HG03520 (cell line): ENCODE measurements at regions not wholly inside any gene's neighbourhood (a gene's known extent, or its start where the extent isn't known, plus 50 kb on each side); places are given as distances from the start of the nearest gene placed in this dataset.

Experiments
- ATAC-seq: cut with Tn5 transposase; IDR thresholded peaks from one replicate; pipeline ENCODE4 v1.9.1; 2021; ENCODE audit warnings: mild to moderate bottlenecking, moderate library complexity; ENCODE audit not compliant: unreplicated experiment

DNA sequence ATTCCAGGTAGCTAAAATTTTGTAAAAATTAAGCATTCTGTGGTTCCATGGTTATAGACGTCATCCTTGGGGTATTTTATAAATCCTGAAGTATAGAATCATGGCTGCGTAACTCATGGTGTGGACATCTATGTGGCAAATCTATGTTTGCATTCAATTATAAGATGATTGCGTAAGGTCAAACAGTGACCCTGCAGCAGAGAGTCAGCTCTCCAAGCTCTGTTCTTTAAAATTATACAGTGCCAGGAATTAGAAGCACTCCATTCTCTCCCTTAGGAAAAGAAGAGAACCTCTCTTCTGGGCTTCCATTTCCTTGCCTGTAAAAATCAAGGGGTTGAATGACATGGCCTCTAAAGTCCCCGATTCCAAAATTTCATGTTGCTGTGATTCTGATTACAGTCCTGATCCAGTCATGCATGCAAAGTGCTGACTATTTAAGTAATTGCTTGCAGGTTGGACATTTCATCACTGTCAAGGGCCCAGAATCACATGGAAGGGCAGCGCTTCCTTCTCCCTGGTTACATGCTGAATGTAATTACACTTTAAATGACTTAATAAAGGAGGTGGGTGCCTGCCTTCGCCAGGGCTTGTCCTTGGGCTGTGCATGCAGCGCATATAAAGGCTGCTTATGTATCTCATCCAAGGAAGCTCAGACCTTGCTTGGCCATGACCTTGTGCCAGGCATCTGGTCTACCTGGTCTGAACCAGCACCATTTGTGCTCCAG is 550.7 kb downstream of the TYW1 start:
- no peak for ATAC-seq

DNA sequence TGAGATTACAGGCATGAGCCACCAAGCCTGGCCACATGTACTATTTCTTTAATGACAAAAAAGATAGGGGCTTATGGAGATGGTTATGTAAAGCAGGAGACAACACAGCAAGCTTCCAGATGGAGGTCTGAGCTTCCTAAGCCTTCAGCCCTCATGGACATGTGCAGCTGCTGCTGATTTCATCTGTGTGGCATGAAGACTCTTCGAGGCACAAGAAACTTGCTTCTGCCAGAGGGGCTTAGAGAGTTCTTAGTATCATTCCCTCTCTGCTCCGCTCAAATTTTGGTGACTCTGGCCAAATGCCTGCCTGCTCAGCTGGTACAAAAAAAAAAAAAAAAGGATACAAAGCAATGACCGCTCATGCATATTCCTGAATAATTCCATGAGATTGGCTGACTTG is 552.5 kb downstream of the TYW1 start:
- ATAC-seq = no peak

DNA sequence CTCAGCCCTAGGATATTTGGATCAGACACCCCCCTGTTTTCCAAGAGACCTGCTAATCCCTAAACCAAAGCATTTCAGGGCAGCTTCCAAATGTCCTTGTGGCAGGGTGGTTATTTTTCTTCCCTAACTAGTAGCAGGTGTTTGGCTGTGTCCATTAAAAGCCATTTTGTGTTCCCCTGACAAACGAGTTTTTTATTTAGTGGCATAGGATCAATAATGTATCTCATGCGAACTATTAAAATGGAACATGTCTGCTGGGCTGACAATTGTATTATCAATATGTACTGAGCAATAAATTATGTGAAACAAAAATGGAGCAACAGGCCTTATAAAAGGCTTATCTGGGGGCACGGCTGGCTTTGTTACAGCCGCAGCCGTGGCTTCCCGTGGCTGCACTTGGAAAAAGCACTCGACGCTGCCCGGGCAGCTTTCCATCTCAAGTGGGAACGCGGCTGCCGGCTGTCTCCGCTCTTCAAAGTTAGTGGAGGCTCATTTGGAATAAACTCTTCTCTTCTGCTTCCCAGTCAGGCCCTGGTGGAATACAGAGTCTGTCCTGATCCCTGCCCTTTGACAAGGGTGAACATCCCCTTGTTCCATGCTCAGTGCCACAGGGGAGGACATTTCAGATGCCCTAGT is 554.3 kb downstream of the TYW1 start:
- no peak for ATAC-seq

DNA sequence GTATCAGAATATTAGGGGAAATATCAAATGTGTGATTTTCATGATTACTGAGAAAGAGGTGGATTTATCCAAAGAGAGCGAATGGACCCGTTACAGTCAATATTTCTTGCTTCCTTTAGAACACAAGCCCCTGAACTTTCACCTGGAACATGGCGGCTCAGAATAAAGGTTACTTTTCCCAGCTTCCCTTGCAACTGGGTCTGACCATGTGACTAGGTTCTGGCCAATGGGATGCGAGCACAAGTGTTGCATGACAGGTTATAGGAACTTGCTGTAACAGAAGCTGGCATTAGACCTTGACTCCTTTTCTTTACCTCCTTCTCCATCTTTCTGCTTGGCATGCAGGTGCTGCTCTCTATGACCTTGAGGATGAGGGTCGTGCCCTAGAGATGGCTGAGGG is 556.1 kb downstream of the TYW1 start:
- ATAC-seq = no peak

DNA sequence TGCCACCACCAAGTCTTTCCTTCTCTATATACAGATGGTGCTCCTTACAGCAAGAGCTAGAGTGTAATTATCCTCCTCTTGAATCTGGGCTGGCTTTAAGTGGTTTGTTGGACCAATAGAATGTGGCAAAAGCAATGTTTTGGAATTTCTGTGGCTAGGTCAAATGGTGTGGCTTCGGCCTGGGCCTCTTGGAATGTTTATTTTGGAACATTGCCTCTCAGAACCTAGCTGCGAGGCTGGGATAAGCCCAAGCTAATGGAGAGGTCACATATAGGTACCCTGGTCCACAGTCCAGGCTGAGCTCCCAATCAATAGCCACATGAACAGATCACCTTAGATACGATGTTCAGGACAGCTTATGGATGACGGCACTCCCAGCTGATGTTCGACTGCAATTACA is 556.7 kb downstream of the TYW1 start:
- no peak for ATAC-seq

- ATAC-seq = no peak
Measured at GRCh38 chr7:67554986-67555385, 558.4 kb downstream of the TYW1 start.

- ATAC-seq = no peak
Measured at GRCh38 chr7:67564959-67565358, 568.3 kb downstream of the TYW1 start.

DNA sequence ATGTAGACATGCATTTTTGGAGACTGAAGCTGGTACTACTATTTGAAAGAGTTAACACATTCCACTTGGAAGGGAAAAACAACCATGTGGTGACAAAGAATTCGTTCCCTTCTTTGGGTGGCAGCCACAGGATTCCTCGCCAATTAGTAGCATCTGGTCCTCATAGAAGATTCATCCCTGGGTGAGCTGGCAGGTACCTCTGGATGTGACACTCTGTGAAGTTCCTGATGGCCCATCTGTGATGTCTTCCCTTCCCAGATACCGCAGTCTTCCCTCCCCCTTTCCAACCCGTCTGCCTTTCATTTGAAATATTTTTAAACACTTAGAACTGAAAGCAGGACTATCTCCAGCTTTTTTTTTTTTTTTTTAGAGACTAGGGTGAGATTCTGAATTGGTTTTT is 569.5 kb downstream of the TYW1 start:
- no peak for ATAC-seq

DNA sequence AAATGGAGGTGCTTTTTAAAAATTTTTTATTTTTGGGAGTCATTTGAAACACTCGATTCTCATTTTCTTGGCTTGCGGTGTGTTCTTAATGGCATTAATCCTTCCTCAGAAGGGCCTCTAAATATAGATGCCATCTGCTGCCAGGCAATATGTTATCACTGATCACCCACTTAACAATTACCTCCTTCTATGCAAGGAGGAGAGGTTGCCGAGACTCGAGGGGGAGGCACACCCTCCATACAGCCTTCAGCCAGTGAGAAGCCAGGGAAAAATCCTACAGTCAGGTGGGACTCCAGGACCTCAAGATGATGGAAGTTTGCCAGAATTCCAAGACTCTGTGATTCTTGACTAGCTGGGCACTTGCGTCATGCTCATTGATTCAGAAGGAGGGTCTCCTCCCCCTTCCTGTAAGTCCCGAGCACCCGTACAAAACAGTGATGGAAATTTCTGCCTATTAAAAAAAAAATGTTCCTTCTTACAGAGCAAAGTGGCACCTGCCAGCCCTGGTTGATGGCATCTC is 574.5 kb downstream of the TYW1 start:
- no peak for ATAC-seq

- no peak for ATAC-seq
Measured at GRCh38 chr7:67573639-67574038, 577.0 kb downstream of the TYW1 start.

- ATAC-seq = no peak
Measured at GRCh38 chr7:67588631-67589030, 592.0 kb downstream of the TYW1 start.

DNA sequence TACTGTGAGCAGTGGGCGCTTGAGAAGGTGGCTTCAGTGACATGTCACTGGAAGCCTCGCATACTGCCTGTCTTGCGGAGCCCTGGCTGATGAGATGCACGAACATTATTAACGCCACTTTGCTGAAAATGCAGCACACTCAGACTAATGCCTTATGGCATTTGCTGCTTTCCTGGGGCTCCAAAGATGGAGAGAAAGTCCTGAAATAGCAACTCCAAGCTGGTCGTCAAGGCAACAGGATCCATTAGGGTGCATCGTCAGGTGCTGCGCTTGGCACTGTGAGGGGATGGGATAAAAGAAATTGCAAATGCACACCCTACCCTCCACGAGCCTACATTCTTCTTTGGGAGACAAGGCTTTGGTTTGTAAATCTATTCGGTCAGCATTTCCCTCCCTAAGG is 592.5 kb downstream of the TYW1 start:
- ATAC-seq = no peak

DNA sequence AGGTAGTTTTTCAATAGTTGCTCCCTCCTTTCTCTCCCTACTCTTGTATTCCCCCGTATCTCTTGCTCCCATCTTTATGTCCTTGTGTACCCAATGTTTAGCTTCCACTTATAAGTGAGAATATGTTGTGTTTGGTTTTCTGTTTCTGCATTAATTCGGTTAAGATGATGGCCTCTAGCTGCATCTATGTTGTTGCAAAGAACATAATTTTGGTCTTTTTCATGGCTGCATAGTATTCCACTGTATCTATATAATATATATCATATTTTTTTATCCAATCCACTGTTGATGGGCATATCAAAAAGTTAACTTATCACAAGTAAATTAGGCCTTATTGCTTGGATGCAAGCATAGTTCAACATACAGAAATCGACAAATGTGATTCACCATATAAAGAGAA is 594.0 kb downstream of the TYW1 start:
- ATAC-seq = no peak

GRCh38 chr7:67593794-67594193 is 597.2 kb downstream of the TYW1 start:
- no peak for ATAC-seq

GRCh38 chr7:67595431-67596180 is 599.0 kb downstream of the TYW1 start:
- no peak for ATAC-seq

GRCh38 chr7:67597161-67597560 is 600.5 kb downstream of the TYW1 start:
- no peak for ATAC-seq

- ATAC-seq = no peak
Measured at GRCh38 chr7:67598469-67598868, 601.8 kb downstream of the TYW1 start.

DNA sequence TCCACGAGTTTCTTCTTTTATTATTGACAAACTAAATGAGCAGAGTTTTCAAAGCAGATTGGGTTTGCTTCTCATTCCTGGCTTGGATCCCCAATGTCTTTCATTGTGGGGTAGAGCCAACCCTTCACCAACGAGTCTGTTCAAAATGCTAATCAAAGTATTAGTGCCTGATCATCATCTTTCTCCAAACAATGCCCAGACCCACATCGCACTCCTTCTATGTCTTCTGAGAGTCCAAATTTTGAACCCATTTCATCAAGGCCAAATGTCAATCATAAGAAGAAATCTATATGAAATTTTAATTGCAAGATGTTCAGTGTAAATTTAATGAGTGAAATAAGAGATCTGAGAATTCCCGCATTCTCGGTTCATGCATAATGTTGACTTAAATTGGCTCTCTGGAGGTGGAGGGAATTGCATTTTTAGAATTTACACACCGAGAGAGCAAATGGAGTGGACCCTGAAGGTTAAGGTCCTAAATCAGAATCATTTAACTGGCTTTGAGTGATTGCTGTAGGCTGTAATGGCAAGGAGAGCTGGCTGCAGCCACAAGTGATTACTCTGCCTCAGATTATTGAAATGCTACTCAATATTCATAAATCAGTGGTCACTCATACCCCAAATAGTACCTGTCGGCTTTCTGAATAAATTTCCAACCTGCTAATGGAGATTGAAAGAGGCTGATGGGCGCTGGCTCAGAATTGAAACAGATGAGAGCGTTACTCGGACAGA is 602.9 kb downstream of the TYW1 start:
- no peak for ATAC-seq

DNA sequence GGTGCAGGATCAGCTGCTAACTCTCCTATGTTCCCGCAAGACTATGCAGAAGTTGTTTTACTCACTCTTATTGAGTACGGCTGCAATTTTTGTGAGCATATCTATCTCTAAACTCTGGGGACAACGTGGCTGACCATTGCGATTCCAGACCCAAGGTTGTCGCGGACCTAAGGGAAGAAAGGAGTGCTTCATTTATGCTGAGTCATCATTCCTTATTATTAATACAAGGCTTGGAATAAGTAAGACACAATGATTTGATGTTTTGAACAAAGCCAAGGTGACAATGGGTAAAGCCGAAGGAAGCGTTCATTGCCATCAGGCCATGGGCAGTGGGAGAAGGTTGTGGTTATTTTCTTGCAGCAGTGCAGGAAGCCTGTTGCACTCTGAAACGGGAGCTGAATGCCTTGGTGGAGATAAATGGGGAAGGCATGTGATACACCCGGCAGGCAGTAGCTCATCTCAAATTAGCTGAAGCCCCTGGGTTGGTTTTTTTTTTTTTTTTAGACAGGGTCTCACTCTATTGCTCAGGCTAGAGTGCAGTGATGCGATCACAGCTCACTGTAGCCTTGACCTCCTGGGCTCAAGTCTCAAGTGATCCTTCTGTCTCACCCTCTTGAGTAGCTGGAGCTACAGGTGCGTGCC is 605.7 kb downstream of the TYW1 start:
- no peak for ATAC-seq

DNA sequence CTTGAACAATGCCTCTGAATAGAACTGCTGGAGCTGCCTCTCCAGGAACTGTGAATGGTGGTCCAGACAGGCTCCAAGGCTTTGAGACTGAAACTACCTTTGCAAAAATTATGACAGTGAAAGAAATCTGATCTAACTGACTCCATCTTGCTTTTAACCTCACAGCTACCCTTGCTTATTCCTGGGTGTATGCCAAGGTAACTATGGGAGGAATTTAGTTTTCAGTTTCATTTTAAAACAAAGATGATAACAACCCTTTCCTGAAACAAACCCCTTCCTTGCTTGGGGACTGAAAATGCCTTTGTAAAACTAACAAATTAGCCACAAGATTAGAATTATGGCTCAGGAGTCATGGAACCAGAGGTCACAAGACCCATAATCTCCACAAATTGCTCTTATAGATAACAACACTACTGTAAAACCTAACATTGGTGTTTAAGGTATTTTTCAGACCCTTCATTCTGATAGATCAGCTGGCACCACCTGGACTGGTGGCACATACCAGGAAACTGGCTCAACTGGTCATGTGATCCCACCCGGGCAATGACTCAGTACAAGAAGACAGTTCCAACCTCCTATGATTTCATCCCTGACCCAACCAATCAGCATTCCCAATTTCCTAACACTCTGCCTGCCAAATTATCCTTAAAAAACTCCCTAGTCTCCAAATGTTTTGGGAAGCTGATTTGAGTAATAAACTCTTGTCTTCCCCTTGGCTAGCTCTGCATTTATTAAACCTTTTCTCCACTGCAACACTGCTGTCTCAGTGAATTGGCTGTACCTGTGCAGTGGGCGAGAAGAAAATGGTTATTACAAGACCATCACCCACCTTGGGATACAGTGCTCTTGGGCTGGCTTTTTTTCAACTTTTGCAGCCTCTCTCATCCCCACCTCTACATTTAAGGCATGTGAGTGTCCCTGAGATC is 608.1 kb downstream of the TYW1 start:
- ATAC-seq = no peak
